SU-DHL-6 (cell line): ENCODE measurements at regions not wholly inside any gene's neighbourhood (a gene's known extent, or its start where the extent isn't known, plus 50 kb on each side); places are given as distances from the start of the nearest gene placed in this dataset.

Experiments used
- H2AFZ ChIP-seq: fragments of 200-600 bp; sonication (generic); 2 replicates; pipeline ENCODE4 v1.6.1; 2014; ENCODE audit warnings: low read depth, mild to moderate bottlenecking, moderate library complexity, mixed read lengths, antibody characterized with exemption, low read length; ENCODE audit not compliant: severe bottlenecking
- H3F3A ChIP-seq: fragments of 200-600 bp; shearing (Covaris generic); 2 replicates; pipeline ENCODE4 v1.6.0; 2016; ENCODE audit warnings: antibody characterized with exemption, mild to moderate bottlenecking; ENCODE audit not compliant: insufficient read depth
- H3K27ac ChIP-seq: fragments of 200-600 bp; sonication (generic); 2 replicates; pipeline ENCODE4 v1.5.1; 2016; ENCODE audit warnings: low read depth, mild to moderate bottlenecking, low read length, moderate library complexity, mixed read lengths
- H3K27me3 ChIP-seq: fragments of 200-600 bp; sonication (generic), shearing (Covaris generic); 2 replicates; pipeline ENCODE4 v1.6.0; 2014; ENCODE audit warnings: mild to moderate bottlenecking, low read length
- H3K36me3 ChIP-seq: fragments of 200-600 bp; sonication (generic); 2 replicates; pipeline ENCODE4 v1.6.1; 2014; ENCODE audit warnings: mild to moderate bottlenecking, low read length, mixed read lengths
- H3K4me2 ChIP-seq: fragments of 300-600, 200-600 bp; shearing (Covaris generic), sonication (generic); 2 replicates; pipeline ENCODE4 v1.6.0; 2014; ENCODE audit warnings: low read length, low read depth, mild to moderate bottlenecking; ENCODE audit not compliant: poor library complexity, severe bottlenecking
- H3K4me3 ChIP-seq: fragments of 200-600 bp; sonication (generic); 2 replicates; pipeline ENCODE4 v1.5.1; 2014; ENCODE audit warnings: antibody characterized with exemption, low read length, mild to moderate bottlenecking, mixed read lengths; ENCODE audit not compliant: insufficient read depth, poor library complexity, severe bottlenecking
- H3K79me2 ChIP-seq: fragments of 200-600 bp; sonication (generic); 2 replicates; pipeline ENCODE4 v1.6.1; 2014; ENCODE audit warnings: mild to moderate bottlenecking, low read length, moderate library complexity; ENCODE audit not compliant: insufficient read depth
- H3K9ac ChIP-seq: fragments of 200-600 bp; sonication (generic); 2 replicates; pipeline ENCODE4 v1.7.0; 2014; ENCODE audit warnings: mild to moderate bottlenecking, low read length
- H3K9me2 ChIP-seq: fragments of 200-600 bp; sonication (generic); replicated peaks from 2 replicates; pipeline ENCODE4 v1.6.1; 2014; ENCODE audit warnings: low read length; ENCODE audit not compliant: insufficient read depth
- H3K9me3 ChIP-seq: fragments of 200-600 bp; sonication (generic); 2 replicates; pipeline ENCODE4 v1.6.1; 2014; ENCODE audit warnings: low read length, mixed read lengths; ENCODE audit not compliant: insufficient read depth
- H4K20me1 ChIP-seq: fragments of 200-600 bp; sonication (generic); 2 replicates; pipeline ENCODE4 v1.6.1; 2014; ENCODE audit warnings: low read depth, mild to moderate bottlenecking, antibody characterized with exemption, low read length, moderate library complexity, mixed read lengths
- CTCF ChIP-seq: fragments of 200-600 bp; sonication (generic); IDR thresholded peaks from one replicate; pipeline ENCODE4 v1.5.1; 2017; ENCODE audit warnings: antibody characterized with exemption, mild to moderate bottlenecking, low read length, moderate library complexity; ENCODE audit not compliant: insufficient read depth, poor library complexity, severe bottlenecking
- EZH2phosphoT487 ChIP-seq: fragments of 200-600 bp; sonication (generic), shearing (Covaris generic); conservative IDR thresholded peaks from 2 replicates; pipeline ENCODE4 v1.6.1; 2018; ENCODE audit warnings: mild to moderate bottlenecking, antibody characterized with exemption, low read length, moderate library complexity, mixed read lengths

- H3K4me2 ChIP-seq = no peak overlapping the region
- no peak overlapping the region for H3K4me3 ChIP-seq
- TF ChIP-seq CTCF (no peak), EZH2phosphoT487 (no peak)
- H3K27ac ChIP-seq = no peak overlapping the region
- H3K9ac ChIP-seq = no peak overlapping the region
- H3K79me2 ChIP-seq = no peaks in the 10 kb centered on the region
- H3K9me2 ChIP-seq = no peaks in the 10 kb centered on the region
- H3F3A ChIP-seq = no peaks in the 10 kb centered on the region
- H3K36me3 ChIP-seq = no peaks in the 10 kb centered on the region
- no peaks in the 10 kb centered on the region for H3K9me3 ChIP-seq
- no peaks in the 10 kb centered on the region for H3K27me3 ChIP-seq
- no peaks in the 10 kb centered on the region for H4K20me1 ChIP-seq
- no peak overlapping the region for H2AFZ ChIP-seq
Measured at GRCh38 chr3:73846951-73847350, 222.2 kb upstream of the PDZRN3 start.

- Histone ChIP-seq H3K27me3 (no peaks in the 10 kb centered on the region), H3K4me3 (no peak overlapping the region), H3K36me3 (no peaks in the 10 kb centered on the region), H3K9me2 (no peaks in the 10 kb centered on the region), H3K79me2 (no peaks in the 10 kb centered on the region), H3K9ac (no peak overlapping the region), H2AFZ (no peak overlapping the region), H3K4me2 (no peak overlapping the region), H3F3A (no peaks in the 10 kb centered on the region), H3K27ac (no peak overlapping the region), H4K20me1 (no peaks in the 10 kb centered on the region), H3K9me3 (0 out of 2 replicates have a peak, but pooled peaks cover 4% of the 10 kb centered on the region)
- TF ChIP-seq CTCF (no peak), EZH2phosphoT487 (no peak)
Measured at GRCh38 chr3:73839032-73839431, 214.3 kb upstream of the PDZRN3 start.

DNA sequence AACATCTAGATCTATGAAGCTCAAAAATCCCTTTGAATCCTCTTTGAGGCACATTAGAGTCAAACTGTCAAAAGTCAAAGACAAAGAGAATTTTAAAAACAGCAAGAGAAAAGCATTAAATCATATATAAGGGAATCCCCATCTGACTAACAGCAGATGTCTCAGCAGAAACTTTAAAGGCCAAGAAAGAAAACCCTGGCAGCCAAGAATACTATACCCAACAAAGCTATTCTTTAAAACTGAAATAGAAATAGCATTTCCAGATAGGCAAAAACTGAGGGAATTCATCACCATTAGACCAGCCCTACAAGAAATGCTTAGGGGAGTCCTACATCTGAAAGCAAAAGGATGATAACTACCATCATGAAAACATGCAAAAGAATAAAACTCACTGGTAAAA is 211.2 kb upstream of the PDZRN3 start:
- TF ChIP-seq CTCF = no peak
- no peak for TF ChIP-seq EZH2phosphoT487
- H3K36me3 ChIP-seq = no peaks in the 10 kb centered on the region
- H3K9me3 ChIP-seq = 0 out of 2 replicates have a peak, but pooled peaks cover 4% of the 10 kb centered on the region
- no peaks in the 10 kb centered on the region for H4K20me1 ChIP-seq
- no peaks in the 10 kb centered on the region for H3K79me2 ChIP-seq
- no peak overlapping the region for H3K4me3 ChIP-seq
- H3K27me3 ChIP-seq = no peaks in the 10 kb centered on the region
- no peak overlapping the region for H3K9ac ChIP-seq
- no peak overlapping the region for H3K4me2 ChIP-seq
- no peak overlapping the region for H3K27ac ChIP-seq
- no peaks in the 10 kb centered on the region for H3F3A ChIP-seq
- H3K9me2 ChIP-seq = no peaks in the 10 kb centered on the region
- no peak overlapping the region for H2AFZ ChIP-seq
